ENCODE measurements at regions not wholly inside any gene's neighbourhood (a gene's known extent, or its start where the extent isn't known, plus 50 kb on each side); places are given as distances from the start of the nearest gene placed in this dataset.

GRCh38 chrX:19198473-19198872, 76.2 kb upstream of the ADGRG2 start:
- TF ChIP-seq, protein P1, sequence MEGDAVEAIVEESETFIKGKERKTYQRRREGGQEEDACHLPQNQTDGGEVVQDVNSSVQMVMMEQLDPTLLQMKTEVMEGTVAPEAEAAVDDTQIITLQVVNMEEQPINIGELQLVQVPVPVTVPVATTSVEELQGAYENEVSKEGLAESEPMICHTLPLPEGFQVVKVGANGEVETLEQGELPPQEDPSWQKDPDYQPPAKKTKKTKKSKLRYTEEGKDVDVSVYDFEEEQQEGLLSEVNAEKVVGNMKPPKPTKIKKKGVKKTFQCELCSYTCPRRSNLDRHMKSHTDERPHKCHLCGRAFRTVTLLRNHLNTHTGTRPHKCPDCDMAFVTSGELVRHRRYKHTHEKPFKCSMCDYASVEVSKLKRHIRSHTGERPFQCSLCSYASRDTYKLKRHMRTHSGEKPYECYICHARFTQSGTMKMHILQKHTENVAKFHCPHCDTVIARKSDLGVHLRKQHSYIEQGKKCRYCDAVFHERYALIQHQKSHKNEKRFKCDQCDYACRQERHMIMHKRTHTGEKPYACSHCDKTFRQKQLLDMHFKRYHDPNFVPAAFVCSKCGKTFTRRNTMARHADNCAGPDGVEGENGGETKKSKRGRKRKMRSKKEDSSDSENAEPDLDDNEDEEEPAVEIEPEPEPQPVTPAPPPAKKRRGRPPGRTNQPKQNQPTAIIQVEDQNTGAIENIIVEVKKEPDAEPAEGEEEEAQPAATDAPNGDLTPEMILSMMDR (IDR thresholded peaks at IDR 0.05; ENCODE audit: low read length) = no peak
- TF ChIP-seq EZH2 (IDR thresholded peaks at IDR 0.05; ENCODE audit: borderline replicate concordance, low read length) = no peak
